ENCODE measurements at regions not wholly inside any gene's neighbourhood (a gene's known extent, or its start where the extent isn't known, plus 50 kb on each side); places are given as distances from the start of the nearest gene placed in this dataset.

DNA sequence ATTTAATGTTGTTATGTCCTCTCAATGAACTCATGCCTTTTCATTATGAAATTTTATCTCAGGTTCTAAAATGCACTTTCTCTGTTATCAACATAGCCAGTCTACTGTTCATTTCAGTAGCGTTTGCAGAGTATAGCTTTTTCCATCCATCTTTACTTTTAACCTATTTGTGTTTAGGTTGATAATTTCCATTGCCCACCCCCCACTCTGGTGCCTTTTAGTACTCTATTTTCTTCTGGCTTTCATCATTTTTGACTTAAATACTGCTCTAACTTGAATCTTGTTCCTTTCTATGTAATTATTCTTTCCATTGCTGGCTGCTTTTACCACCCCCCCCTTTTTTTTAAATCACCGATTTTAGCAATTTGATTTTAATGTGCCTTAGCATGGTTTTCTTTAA, 585.0 kb upstream of the LRATD1 start:
- H3F3A ChIP-seq (ENCODE audit: control insufficient read depth, insufficient read depth), result no peaks in the 10 kb centered on the region
- no peaks in the 10 kb centered on the region for H3K79me2 ChIP-seq (ENCODE audit: control insufficient read depth, low read length)
- H3K27me3 ChIP-seq (ENCODE audit: control insufficient read depth, low read length), result no peaks in the 10 kb centered on the region
- H3K36me3 ChIP-seq (ENCODE audit: control insufficient read depth, low read length), result no peaks in the 10 kb centered on the region
- H3K9me3 ChIP-seq (ENCODE audit: control insufficient read depth, insufficient read depth, low read length), result no peaks in the 10 kb centered on the region; the same call in 1 of the 2 replicates
- H3K4me2 ChIP-seq (ENCODE audit: low read length), result no peak overlapping the region
- no peak overlapping the region for H3K4me3 ChIP-seq (ENCODE audit: low read length)
- no peak for TF ChIP-seq EZH2phosphoT487 (IDR thresholded peaks at IDR 0.05; ENCODE audit: borderline replicate concordance, low read length)
- TF ChIP-seq, protein P1, sequence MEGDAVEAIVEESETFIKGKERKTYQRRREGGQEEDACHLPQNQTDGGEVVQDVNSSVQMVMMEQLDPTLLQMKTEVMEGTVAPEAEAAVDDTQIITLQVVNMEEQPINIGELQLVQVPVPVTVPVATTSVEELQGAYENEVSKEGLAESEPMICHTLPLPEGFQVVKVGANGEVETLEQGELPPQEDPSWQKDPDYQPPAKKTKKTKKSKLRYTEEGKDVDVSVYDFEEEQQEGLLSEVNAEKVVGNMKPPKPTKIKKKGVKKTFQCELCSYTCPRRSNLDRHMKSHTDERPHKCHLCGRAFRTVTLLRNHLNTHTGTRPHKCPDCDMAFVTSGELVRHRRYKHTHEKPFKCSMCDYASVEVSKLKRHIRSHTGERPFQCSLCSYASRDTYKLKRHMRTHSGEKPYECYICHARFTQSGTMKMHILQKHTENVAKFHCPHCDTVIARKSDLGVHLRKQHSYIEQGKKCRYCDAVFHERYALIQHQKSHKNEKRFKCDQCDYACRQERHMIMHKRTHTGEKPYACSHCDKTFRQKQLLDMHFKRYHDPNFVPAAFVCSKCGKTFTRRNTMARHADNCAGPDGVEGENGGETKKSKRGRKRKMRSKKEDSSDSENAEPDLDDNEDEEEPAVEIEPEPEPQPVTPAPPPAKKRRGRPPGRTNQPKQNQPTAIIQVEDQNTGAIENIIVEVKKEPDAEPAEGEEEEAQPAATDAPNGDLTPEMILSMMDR (IDR thresholded peaks at IDR 0.05; ENCODE audit: low read depth, low read length, poor library complexity, severe bottlenecking), result no peak
- no peak overlapping the region for H3K27ac ChIP-seq (ENCODE audit: low read depth, low read length)
- H3K9me2 ChIP-seq (replicated peaks; ENCODE audit: control insufficient read depth, low read length), result no peaks in the 10 kb centered on the region
- no peaks in the 10 kb centered on the region for H3K4me1 ChIP-seq (ENCODE audit: control insufficient read depth, low read length)
- no peaks in the 10 kb centered on the region for H4K20me1 ChIP-seq (ENCODE audit: control insufficient read depth, insufficient read depth, low read depth, low read length)

GRCh38 chr2:14051401-14051800, 581.1 kb upstream of the LRATD1 start:
- no peaks in the 10 kb centered on the region; the same call in 1 of the 2 replicates for H3K9me3 ChIP-seq (ENCODE audit: control insufficient read depth, insufficient read depth, low read length)
- no peaks in the 10 kb centered on the region for H3K36me3 ChIP-seq (ENCODE audit: control insufficient read depth, low read length)
- TF ChIP-seq, protein P1 (IDR thresholded peaks at IDR 0.05; ENCODE audit: low read depth, low read length, poor library complexity, severe bottlenecking), result no peak
- no peak overlapping the region for H3K4me3 ChIP-seq (ENCODE audit: low read length)
- H3K4me2 ChIP-seq (ENCODE audit: low read length), result no peak overlapping the region
- no peak overlapping the region for H3K27ac ChIP-seq (ENCODE audit: low read depth, low read length)
- H3K4me1 ChIP-seq (ENCODE audit: control insufficient read depth, low read length), result no peaks in the 10 kb centered on the region
- H4K20me1 ChIP-seq (ENCODE audit: control insufficient read depth, insufficient read depth, low read depth, low read length), result no peaks in the 10 kb centered on the region
- H3K27me3 ChIP-seq (ENCODE audit: control insufficient read depth, low read length), result no peaks in the 10 kb centered on the region
- H3K9me2 ChIP-seq (replicated peaks; ENCODE audit: control insufficient read depth, low read length), result no peaks in the 10 kb centered on the region
- H3K79me2 ChIP-seq (ENCODE audit: control insufficient read depth, low read length), result no peaks in the 10 kb centered on the region
- no peaks in the 10 kb centered on the region for H3F3A ChIP-seq (ENCODE audit: control insufficient read depth, insufficient read depth)

- Histone ChIP-seq H3K27ac (ENCODE audit: low read depth, low read length) (no peak overlapping the region), H3K27me3 (ENCODE audit: control insufficient read depth, low read length) (no peaks in the 10 kb centered on the region), H3F3A (ENCODE audit: control insufficient read depth, insufficient read depth) (no peaks in the 10 kb centered on the region), H3K36me3 (ENCODE audit: control insufficient read depth, low read length) (no peaks in the 10 kb centered on the region), H3K9me2 (replicated peaks; ENCODE audit: control insufficient read depth, low read length) (no peaks in the 10 kb centered on the region), H3K4me2 (ENCODE audit: low read length) (no peak overlapping the region), H4K20me1 (ENCODE audit: control insufficient read depth, insufficient read depth, low read depth, low read length) (no peaks in the 10 kb centered on the region), H3K9me3 (ENCODE audit: control insufficient read depth, insufficient read depth, low read length) (no peaks in the 10 kb centered on the region), H3K4me1 (ENCODE audit: control insufficient read depth, low read length) (no peaks in the 10 kb centered on the region), H3K79me2 (ENCODE audit: control insufficient read depth, low read length) (no peaks in the 10 kb centered on the region), H3K4me3 (ENCODE audit: low read length) (no peak overlapping the region)
- no peak for TF ChIP-seq EZH2phosphoT487 (IDR thresholded peaks at IDR 0.05; ENCODE audit: borderline replicate concordance, low read length)
- TF ChIP-seq, protein P1 (IDR thresholded peaks at IDR 0.05; ENCODE audit: low read depth, low read length, poor library complexity, severe bottlenecking), result no peak
Measured at GRCh38 chr2:14053105-14053504, 579.4 kb upstream of the LRATD1 start.

DNA sequence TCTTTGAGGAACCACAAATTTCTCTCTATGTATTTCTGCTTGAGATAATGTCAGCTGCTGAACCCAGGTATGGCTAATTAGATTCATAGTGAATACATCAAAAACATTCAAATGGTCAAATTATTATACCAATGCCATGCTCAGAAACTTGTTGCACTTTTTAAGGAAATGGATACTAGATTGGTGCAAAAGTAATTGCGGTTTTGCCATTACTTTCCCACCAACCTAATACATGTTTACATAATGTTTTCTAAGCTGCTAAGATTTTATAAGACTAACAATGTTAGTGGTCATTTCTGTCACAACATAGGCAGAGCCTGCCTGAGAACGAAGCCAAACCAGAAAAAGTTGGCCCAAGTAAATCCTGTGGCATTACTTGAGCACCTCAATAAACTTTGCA, 568.2 kb upstream of the LRATD1 start:
- no peak overlapping the region for H3K4me2 ChIP-seq (ENCODE audit: low read length)
- no peaks in the 10 kb centered on the region for H3K9me3 ChIP-seq (ENCODE audit: control insufficient read depth, insufficient read depth, low read length)
- H4K20me1 ChIP-seq (ENCODE audit: control insufficient read depth, insufficient read depth, low read depth, low read length), result no peaks in the 10 kb centered on the region
- TF ChIP-seq, protein P1 (IDR thresholded peaks at IDR 0.05; ENCODE audit: low read depth, low read length, poor library complexity, severe bottlenecking), result no peak
- no peak for TF ChIP-seq EZH2phosphoT487 (IDR thresholded peaks at IDR 0.05; ENCODE audit: borderline replicate concordance, low read length)
- no peaks in the 10 kb centered on the region for H3F3A ChIP-seq (ENCODE audit: control insufficient read depth, insufficient read depth)
- no peaks in the 10 kb centered on the region for H3K36me3 ChIP-seq (ENCODE audit: control insufficient read depth, low read length)
- no peaks in the 10 kb centered on the region for H3K4me1 ChIP-seq (ENCODE audit: control insufficient read depth, low read length)
- H3K27ac ChIP-seq (ENCODE audit: low read depth, low read length), result no peak overlapping the region
- no peaks in the 10 kb centered on the region for H3K9me2 ChIP-seq (replicated peaks; ENCODE audit: control insufficient read depth, low read length)
- H3K79me2 ChIP-seq (ENCODE audit: control insufficient read depth, low read length), result no peaks in the 10 kb centered on the region
- H3K4me3 ChIP-seq (ENCODE audit: low read length), result no peak overlapping the region
- no peaks in the 10 kb centered on the region for H3K27me3 ChIP-seq (ENCODE audit: control insufficient read depth, low read length)

Measured in DOHH2 (cell line).